VCaP (cell line): ENCODE measurements at regions not wholly inside any gene's neighbourhood (a gene's known extent, or its start where the extent isn't known, plus 50 kb on each side); places are given as distances from the start of the nearest gene placed in this dataset.
A peak's percentile ranks its signal among the peaks of the same experiment; 100 is the strongest.

Source experiments
- H3K27ac ChIP-seq: fragments of 450-650 bp; 2 replicates; pipeline ENCODE4 v1.5.1; 2017
- TF ChIP-seq, protein P1 (sequence below): fragments of 450-650 bp; conservative IDR thresholded peaks from 2 replicates; pipeline ENCODE4 v1.5.1; 2017; ENCODE audit warnings: mild to moderate bottlenecking, moderate library complexity

DNA sequence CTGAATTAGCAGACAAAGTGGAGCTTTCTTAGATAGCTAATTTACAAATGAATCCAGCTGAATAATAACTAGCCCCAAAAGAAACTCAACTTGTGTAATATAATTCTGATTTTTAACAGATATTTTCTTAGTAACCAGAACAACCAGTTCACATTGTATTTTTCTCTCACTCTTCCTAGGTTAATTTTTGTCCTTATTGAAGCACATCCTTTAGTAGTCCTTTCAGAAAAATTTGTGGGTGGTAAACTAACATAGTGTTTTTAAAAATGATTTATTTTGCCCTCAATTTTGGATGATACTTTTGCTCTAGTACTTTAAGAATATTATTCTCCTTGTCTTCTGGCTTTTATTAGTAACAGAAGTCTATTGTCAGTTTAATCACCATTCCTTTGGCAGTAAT lies 190.6 kb upstream of the SLC39A10 start:
- H3K27ac ChIP-seq: no peak overlapping the region
- TF ChIP-seq, protein P1, sequence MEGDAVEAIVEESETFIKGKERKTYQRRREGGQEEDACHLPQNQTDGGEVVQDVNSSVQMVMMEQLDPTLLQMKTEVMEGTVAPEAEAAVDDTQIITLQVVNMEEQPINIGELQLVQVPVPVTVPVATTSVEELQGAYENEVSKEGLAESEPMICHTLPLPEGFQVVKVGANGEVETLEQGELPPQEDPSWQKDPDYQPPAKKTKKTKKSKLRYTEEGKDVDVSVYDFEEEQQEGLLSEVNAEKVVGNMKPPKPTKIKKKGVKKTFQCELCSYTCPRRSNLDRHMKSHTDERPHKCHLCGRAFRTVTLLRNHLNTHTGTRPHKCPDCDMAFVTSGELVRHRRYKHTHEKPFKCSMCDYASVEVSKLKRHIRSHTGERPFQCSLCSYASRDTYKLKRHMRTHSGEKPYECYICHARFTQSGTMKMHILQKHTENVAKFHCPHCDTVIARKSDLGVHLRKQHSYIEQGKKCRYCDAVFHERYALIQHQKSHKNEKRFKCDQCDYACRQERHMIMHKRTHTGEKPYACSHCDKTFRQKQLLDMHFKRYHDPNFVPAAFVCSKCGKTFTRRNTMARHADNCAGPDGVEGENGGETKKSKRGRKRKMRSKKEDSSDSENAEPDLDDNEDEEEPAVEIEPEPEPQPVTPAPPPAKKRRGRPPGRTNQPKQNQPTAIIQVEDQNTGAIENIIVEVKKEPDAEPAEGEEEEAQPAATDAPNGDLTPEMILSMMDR: no peak

DNA sequence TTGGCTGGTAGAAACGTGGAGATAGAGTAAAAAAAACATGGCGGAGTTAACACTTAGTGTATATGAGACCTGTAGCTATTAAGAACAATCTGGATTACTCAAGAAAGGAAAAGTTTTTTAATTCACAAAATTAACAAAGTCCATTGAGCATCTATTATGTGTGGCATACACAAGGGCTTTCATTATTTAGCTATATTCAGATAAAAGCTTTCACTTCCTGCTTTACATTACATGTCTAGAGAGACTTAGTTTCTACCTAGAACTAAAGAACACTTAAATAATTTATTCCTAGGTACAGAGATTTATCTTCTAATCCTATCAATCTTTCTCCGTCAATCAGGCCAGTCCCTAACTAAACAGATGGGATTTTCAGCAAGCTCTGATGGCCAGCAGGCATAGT lies 196.0 kb upstream of the SLC39A10 start:
- no peak overlapping the region for H3K27ac ChIP-seq
- TF ChIP-seq, protein P1: no peak

DNA sequence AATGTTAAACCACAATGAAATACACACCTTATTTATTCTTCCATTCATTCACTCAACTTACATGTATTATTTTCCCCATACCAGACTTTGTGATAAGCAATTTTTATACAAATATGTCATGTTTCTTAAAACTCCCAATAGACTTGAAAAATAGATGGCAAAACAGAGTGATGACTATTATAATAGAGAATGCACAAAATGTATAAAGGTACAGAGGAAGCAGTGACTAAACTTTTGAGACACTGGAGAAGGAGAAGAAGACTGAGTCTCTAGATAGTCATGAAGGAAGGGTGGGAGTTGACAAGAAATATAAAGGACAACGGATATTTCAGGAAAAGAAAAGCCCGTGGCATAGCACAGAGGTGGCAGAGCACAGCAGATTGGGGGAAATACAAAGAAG lies 198.1 kb upstream of the SLC39A10 start:
- TF ChIP-seq, protein P1: no peak
- H3K27ac ChIP-seq: no peak overlapping the region

DNA sequence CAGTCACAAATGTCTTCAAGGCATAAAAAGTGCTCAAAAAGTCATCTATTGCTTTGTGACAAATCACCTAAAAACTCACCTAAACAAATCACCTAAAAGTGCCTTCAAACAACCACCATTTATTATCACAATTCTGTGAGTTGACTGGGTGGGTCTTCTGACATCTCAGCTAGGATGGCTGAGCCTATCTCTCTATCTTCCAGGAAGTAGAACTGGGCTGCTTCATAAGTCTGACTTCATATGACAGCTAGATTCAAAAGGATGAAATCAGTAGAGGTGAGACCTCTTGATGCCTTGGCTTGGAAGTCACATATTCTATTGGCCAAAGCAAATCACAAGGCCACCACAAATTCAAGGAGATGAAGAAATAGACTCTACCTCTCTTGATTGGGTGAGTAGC lies 199.2 kb upstream of the SLC39A10 start:
- TF ChIP-seq, protein P1: no peak
- H3K27ac ChIP-seq: peak overlapping the region; percentile 69; the same call in 1 of the 2 replicates

DNA sequence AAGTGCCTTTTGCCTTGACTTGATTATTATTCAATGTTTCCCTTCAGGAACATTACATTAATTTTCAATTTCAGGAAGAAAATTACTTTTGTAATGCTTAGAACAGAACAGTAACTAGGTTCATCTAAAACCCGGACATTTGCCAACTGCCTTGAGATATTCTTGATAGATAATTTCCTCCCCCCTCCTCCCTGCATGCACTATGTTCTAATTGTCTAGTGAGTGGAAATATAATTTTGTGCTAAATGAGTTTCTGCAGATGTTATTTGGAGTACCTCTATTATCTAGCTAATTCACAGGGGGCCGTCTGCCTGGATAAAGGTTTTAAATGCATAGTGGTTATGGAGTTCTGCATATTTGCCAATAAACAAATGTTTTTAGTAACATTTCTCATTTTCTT lies 200.3 kb upstream of the SLC39A10 start:
- H3K27ac ChIP-seq: peak overlapping the region; percentile 69
- TF ChIP-seq, protein P1: no peak

DNA sequence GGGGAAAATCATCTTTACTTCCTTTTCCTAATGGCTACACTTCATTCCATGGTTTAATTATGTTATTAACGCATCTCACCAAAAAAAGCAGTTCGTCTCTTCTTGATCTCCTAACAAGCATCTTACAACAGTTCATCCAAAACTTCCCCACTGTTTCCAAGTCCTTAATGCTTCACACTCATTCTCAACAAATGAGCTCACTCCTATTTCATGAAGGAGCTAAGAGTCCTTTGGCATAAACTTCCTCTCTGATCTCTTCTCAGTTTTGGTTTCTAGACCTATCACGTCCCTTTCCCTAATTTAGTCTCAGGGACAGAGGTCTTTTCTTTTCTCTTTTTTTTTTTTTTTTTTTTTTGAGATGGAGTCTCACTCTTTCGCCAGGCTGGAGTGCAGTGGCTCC lies 205.9 kb upstream of the SLC39A10 start:
- TF ChIP-seq, protein P1: no peak
- no peak overlapping the region for H3K27ac ChIP-seq

DNA sequence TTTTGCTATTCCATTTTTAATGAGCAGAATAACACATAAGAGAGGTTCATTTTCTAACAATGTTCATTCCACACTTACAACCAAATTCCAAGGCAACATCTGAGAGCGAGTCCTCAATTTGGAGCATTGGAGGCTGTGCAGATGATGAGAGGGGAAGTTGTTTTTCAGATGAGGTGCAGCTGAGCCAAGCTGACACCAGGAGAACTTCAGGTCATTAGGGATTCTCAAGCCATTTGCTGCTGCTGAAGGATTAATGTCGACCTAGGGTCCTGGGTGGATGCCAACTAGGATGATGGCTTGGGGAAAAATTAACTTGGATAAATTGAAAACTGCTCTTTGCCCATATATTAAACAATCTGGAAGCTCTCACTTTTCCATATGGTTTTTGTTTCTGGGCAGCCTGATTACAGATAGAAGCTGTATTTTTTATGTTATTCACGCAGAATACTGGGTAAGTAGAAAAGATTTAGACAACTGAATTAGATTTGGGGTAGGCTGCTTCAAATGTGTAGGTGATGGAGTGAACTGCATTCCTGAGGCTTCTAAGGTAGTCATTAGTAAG lies 206.4 kb upstream of the SLC39A10 start:
- TF ChIP-seq, protein P1: no peak
- no peak overlapping the region for H3K27ac ChIP-seq
